HG03280 (cell line): ENCODE measurements at regions not wholly inside any gene's neighbourhood (a gene's known extent, or its start where the extent isn't known, plus 50 kb on each side); places are given as distances from the start of the nearest gene placed in this dataset.
A peak's percentile ranks its signal among the peaks of the same experiment; 100 is the strongest.
"Not testable (repeated sequence)": the region's sequence is repeated elsewhere in the genome, so short reads cannot be mapped to it uniquely, and the experiment has no call there.

Experiments used
- ATAC-seq: cut with Tn5 transposase; IDR thresholded peaks from one replicate; pipeline ENCODE4 v1.9.1; 2021; ENCODE audit warnings: mild to moderate bottlenecking, moderate library complexity; ENCODE audit not compliant: unreplicated experiment

GRCh38 chr2:203585516-203585915 is 50.4 kb upstream of the RAPH1 start:
- no peak for ATAC-seq

GRCh38 chr2:203586206-203586605 is 51.1 kb upstream of the RAPH1 start:
- ATAC-seq, result no peak

GRCh38 chr2:203586696-203587095 is 51.6 kb upstream of the RAPH1 start:
- ATAC-seq, result no peak

GRCh38 chr2:203590496-203590895 is 55.4 kb upstream of the RAPH1 start:
- no peak for ATAC-seq

- ATAC-seq, result no peak
Measured at GRCh38 chr2:203591642-203592041, 56.5 kb upstream of the RAPH1 start.

- ATAC-seq, result no peak
Measured at GRCh38 chr2:203592470-203592869, 57.4 kb upstream of the RAPH1 start.

- ATAC-seq, result no peak
Measured at GRCh38 chr2:203594541-203594940, 59.4 kb upstream of the RAPH1 start.

- ATAC-seq, result no peak
Measured at GRCh38 chr2:203596183-203596582, 61.1 kb upstream of the RAPH1 start.

- peak; percentile 32 for ATAC-seq
Measured at GRCh38 chr2:203599509-203599908, 64.4 kb upstream of the RAPH1 start.

- no peak for ATAC-seq
Measured at GRCh38 chr2:203600286-203600685, 65.2 kb upstream of the RAPH1 start.

GRCh38 chr2:203603456-203604389 is 68.6 kb upstream of the RAPH1 start:
- no peak for ATAC-seq

- ATAC-seq, result no peak
Measured at GRCh38 chr2:203605302-203605701, 70.2 kb upstream of the RAPH1 start.

- no peak for ATAC-seq
Measured at GRCh38 chr2:203606051-203606450, 71.0 kb upstream of the RAPH1 start.

- no peak for ATAC-seq
Measured at GRCh38 chr2:203610558-203610957, 75.5 kb upstream of the RAPH1 start.

- no peak for ATAC-seq
Measured at GRCh38 chr2:203612246-203612645, 77.1 kb upstream of the RAPH1 start.

GRCh38 chr2:203619267-203619878 is 84.3 kb upstream of the RAPH1 start:
- no peak for ATAC-seq

GRCh38 chr2:203621981-203622515 is 84.4 kb upstream of the CD28 start:
- ATAC-seq, result no peak

GRCh38 chr2:203623096-203623495 is 83.3 kb upstream of the CD28 start:
- ATAC-seq, result no peak

- ATAC-seq, result no peak
Measured at GRCh38 chr2:203623661-203624060, 82.8 kb upstream of the CD28 start.

GRCh38 chr2:203625701-203626100 is 80.7 kb upstream of the CD28 start:
- no peak for ATAC-seq

GRCh38 chr2:203626247-203626646 is 80.2 kb upstream of the CD28 start:
- ATAC-seq, result not testable (repeated sequence)
